NCI-H2029 treated with DMSO at 0.1 percent for 48 hours (cell line): ENCODE measurements at regions not wholly inside any gene's neighbourhood (a gene's known extent, or its start where the extent isn't known, plus 50 kb on each side); places are given as distances from the start of the nearest gene placed in this dataset.
"Not testable (repeated sequence)": the region's sequence is repeated elsewhere in the genome, so short reads cannot be mapped to it uniquely, and the experiment has no call there.

Experiments
- DNase-seq: peaks from one replicate; lab custom pipeline; 2025; lab: John Stamatoyannopoulos, UW

DNA sequence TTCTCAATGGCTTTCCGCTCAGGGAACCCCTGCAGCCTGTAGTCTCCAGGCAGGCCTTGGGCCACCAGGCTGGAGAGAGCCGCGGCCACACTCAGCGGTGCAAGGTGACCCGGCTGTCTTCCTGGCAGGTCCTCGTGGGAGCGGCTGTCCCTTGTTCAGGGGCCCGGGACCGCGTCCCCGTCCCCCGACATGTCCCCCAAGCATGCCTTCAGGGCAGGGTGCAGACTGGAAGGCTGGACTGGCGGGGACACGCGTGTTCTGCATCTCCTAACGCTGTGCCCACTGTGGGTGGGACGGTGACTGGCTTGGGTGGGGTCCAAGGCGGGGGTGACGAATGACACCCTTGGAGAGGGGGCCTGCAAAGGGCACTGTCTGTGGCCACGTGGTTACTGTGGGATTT is 93.6 kb downstream of the WTIP start:
- DNase-seq: no peak

DNA sequence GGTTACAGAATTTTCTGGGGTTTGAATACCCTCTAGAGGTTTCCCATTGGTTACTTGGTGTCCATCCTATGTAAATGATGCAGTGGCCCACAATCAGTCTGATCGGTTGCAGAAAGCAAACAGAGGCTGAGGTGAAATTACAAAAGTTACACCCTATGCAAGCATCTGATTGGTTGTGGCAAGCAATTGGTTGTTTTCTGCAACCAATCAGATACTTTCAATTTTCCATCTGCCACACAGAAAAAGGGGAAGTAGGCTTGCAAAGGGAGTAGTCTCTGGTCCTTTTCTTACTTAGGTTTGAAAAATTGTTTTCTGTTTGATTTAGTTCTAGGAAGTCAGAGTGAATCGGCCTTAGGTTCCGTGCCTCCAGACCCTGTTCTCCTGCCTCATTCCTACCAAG is 93.1 kb downstream of the WTIP start:
- DNase-seq: no peak

DNA sequence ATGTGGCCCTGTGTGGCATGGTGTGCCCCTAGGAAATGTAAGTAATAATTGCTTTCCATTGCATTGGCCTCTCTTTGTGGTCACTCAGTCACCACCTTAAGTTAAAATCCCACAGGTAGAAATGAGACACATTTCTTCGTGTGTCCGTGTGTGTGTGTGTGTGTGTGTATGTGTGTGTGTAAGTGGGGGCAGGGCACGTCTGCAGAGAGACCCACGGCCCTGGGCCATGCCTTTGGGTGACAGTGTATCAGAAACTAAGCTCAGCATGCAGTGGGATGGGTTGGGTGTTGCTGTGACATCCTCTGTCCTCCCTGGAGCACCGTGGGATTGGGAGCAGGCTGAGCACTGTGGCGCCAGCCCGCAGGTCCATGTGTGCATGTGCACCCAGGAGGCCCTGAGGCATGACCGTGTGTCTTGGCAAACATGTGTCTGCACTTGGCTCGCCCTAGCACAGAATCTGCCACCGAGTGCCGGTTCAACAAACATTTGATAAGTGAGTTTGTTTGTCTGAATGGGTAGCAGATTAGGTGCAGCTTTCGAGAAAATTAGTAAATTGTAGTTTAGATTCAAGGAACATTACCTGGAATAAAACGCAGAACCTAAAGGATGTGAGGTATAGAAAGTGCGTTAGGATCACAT is 91.8 kb downstream of the WTIP start:
- no peak for DNase-seq

DNA sequence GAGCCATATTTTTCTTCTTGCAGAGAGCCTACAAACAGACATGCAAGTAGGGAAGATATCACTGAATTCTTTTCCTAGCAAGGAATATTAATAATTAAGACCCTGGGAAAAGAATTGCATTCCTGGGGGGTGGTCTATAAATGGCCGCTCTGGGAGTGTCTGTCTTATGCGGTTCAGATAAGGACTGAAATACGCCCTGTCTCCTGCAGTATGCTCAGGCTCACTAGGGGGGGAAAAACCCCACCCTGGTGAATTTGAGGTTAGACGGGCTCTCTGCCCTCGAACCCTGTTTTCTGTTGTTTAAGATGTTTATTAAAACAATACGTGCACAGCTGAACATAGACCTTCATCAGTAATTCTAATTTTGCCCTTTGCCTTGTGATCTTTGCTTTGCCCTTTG is 88.6 kb downstream of the WTIP start:
- DNase-seq: not testable (repeated sequence)

DNA sequence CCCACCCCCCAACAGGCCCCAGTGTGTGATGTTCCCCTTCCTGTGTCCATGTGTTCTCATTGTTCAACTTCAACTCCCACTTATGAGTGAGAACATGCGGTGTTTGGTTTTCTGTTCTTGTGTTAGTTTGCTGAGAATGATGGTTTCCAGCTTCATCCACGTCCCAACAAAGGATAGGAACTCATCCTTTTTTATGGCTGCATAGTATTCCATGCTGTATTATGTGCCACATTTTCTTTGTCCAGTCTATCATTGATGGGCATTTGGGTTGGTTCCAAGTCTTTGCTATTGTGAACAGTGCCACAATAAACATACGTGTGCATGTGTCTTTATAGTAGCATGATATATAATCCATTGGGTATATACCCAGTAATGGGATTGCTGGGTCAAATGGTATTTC is 80.8 kb downstream of the WTIP start:
- not testable (repeated sequence) for DNase-seq
